RCC 7860 (cell line): ENCODE measurements at regions not wholly inside any gene's neighbourhood (a gene's known extent, or its start where the extent isn't known, plus 50 kb on each side); places are given as distances from the start of the nearest gene placed in this dataset.
"Not testable (repeated sequence)": the region's sequence is repeated elsewhere in the genome, so short reads cannot be mapped to it uniquely, and the experiment has no call there.

Experiments used
- DNase-seq: peaks from one replicate; pipeline ENCODE4 v3.0.0-alpha.2; 2015; ENCODE audit warnings: low spot score
- FAIRE-seq: peaks from 2 replicates; lab custom pipeline; 2012; peaks lifted over from hg19 to GRCh38; lab: Jason Lieb, UNC

GRCh38 chrX:150203248-150203645 lies 159.9 kb upstream of the MAMLD1 start:
- DNase-seq, result no peak
- no peak for FAIRE-seq

- no peak for DNase-seq
- no peak for FAIRE-seq
Observed at GRCh38 chrX:150205011-150205410, 158.1 kb upstream of the MAMLD1 start.

DNA sequence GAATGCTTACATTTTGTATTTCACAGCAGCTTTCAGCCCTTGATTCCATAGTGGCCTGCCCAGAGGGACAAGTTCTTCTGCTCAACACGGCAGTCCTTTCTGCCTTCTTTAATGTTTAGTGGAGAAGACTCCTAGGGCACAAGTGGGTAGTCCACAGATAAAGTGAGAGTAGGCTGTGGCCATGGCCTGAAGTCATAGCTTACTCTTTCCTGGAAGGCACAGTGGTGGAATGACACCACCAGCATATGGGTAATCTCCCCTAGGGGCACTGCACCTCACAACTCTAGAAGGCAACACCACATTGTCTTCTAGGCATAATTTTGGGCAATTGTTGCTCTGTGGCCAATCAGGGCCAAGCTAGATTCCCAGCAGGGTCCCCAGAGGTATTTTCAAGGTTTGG lies 155.4 kb upstream of the MAMLD1 start:
- no peak for DNase-seq
- no peak for FAIRE-seq

DNA sequence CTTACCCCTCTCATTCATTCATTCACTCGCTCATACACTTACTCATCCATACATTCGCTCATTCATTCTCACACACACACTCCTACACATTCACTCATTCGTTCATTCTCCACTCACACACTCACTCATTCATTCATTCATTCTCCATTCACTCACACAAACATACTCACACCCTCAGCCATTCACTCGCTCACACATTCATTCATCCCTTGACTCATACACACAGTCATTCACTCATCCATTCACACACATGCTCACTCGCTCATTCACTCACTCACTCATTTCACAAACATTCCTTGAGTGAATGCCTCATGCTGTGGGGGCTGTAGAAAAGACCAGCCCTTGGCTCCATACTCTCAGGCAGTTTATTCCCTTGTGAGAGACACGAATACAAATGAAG lies 151.1 kb upstream of the MAMLD1 start:
- peak; percentile 33 for FAIRE-seq
- DNase-seq, result peak; percentile 14

- no peak for DNase-seq
- FAIRE-seq, result no peak
Observed at GRCh38 chrX:150212672-150213480, 150.2 kb upstream of the MAMLD1 start.

DNA sequence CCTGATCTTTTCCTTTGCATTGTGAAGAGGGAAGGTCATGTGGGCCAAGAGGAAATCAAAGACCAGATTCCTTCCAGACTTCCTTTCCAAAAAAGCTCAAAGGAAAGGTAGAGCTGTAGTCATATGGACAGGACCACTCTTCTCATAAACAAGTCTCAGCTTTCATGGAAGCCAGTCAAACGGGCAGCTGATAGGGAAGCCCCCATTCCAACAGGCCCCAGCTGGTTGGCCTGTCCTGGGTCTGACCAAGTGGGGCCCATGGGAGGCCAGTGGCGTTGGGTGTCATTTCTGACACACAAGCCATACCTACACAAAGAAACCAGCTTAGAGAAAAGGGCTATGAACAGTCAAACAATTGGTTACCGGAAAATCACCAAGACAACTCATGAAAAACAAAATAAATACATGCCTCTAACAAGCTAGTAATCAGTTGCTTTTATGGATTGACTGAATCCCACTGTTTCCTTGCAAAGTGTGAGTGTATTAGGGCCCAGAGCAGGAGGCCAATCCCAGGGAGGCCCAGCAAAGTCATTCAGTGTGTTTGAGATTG lies 149.6 kb upstream of the MAMLD1 start:
- DNase-seq (no peak), FAIRE-seq (no peak)

DNA sequence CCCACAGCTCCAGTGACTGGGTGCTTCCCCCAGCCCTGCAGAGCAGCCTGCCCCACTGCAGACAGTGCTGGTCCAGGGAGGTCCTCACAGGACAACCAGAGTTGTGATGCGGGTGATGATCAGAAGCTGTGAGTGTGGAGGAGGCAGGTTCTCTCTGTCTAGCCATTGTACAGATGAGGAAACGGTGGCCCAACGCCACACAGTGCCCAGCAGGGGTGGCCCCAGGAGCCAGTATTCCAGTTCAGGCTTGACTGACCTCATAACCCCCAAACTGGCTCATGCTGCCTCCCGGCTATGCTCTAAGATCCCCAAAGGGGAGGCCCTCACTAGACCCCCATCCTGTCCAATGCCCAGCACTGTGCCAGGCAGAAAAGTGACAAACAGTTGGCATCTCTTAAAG lies 147.1 kb upstream of the MAMLD1 start:
- FAIRE-seq, DNase-seq: not testable (repeated sequence)

- FAIRE-seq (no peak), DNase-seq (no peak)
Observed at GRCh38 chrX:150216716-150217115, 146.4 kb upstream of the MAMLD1 start.

DNA sequence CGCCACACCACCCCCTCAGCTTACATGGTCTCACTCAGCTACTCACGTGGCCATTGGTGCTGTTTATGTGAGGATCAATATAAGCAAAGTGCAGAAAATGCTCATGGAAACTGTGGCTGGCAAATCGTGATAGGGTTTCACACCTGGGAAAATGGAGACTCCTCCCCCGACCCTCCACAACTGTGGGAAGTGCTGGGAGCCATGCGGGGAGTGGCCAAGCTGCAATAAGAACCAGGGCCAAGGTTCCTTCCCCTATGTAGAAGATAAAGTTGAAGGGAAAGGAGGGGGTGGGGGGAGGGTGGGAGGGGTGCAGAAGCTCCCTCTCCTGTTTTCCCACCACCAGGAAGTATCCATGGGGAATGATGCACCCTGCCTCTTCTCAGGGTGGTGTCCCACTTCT lies 145.5 kb upstream of the MAMLD1 start:
- DNase-seq (no peak), FAIRE-seq (no peak)

DNA sequence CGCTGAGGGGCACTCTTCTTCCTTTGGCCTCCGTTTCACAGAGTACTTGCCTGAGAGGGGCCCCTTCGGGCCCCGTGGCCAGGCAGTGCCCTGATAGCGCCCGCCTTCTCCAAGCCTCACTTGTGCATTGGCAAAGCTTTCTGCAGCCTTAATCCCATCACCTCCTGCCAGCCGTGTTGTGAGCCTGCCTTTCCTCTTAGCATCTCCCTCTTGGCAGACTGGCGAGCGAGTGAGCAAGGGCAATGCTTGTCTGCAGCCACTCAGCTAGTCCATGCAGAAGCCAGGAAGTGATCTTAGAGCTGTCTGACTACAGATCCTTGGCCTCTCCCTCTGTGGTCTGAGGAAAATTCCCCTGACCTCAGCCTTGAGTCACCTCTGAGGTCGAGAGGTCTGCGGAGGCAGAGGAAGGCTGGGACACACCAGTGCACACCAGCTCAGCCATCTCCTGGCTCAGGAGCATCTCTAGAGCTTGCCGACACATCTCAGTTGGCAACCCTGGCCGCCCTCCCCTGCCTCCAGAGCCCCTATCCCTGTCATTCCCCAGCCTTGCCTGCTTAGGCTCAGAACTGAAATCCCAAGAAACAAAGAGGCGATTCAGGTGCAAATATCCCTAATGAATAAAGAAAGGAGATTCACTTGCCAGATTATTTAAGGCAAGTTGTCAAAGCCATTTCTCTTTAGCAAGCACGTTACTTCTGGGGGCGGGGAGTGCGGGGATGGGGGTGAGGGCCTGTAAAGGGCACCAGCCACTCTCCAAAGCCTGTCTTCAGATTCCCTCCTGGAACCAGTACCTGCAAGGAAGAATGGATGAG lies 143.5 kb upstream of the MAMLD1 start:
- DNase-seq, result peak; percentile 93
- peak; percentile 98 for FAIRE-seq

- DNase-seq (no peak), FAIRE-seq (no peak)
Observed at GRCh38 chrX:150223176-150224015, 139.7 kb upstream of the MAMLD1 start.

DNA sequence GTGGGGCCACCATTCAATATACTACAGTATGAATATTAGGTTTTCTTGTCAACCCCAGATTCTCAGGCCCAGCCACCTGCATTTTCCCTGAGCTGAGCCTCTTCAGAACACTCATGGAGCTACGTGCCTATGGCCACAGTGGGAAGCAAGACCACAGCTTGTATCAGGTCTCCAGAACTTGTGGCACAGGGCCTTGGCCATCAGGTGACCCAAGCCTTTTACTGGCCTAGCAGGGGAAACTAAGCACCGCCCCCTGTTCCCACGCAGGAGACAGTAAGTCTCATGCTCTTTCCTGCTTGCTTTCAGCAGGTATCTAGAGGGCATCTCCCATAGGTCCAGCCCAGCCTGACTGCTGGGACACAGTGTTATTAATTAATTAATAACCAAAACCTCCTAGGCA lies 138.4 kb upstream of the MAMLD1 start:
- no peak for FAIRE-seq
- no peak for DNase-seq

DNA sequence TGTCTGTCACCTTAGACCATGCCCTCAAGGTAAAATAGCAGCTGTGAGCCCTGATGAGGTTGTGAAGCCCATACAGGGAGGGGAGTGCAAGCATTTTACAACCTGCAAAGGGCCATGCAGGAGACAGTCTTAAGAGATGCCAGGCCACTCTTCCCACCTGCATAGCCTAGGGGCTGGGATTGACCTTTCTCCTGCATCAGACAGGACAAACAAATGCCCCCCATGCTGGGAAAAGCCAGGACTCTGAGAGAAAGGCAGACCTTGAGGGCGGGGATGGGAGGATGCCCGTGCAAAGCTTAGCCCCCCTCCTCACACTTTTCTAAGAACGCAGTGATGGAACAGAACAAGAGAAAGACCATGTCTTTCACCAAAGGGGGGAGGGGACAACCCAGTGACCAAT lies 137.9 kb upstream of the MAMLD1 start:
- DNase-seq, result no peak
- no peak for FAIRE-seq

- FAIRE-seq, result no peak
- DNase-seq, result no peak
Observed at GRCh38 chrX:150225756-150226155, 137.4 kb upstream of the MAMLD1 start.

- DNase-seq (no peak), FAIRE-seq (no peak)
Observed at GRCh38 chrX:150226223-150226965, 136.7 kb upstream of the MAMLD1 start.

DNA sequence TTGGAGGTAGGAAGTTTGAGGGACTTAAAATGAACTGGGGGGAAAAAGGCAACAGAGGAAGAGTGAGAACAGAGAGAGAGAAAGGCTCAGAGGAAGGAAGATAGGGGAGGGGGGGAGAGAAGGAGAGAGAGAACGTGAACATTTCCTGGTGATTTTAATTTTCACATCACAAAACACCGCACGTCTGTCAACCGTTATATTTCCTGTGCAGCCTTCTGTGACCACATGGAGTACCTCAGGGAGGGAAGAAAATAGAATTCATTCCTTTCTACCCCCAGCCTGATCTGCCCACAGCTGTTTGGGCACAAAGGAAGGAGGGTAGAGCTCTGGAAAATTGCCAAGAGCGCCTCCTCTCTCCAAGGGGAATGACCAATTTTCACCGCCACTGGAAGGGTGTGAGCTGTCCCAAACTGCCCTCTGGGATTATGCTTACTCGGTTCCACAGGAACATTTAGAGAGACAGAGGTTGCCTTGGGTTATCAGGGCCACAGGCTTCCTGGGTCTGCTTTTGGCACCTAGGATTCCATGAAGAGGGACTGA lies 135.7 kb upstream of the MAMLD1 start:
- DNase-seq, result peak; percentile 14
- peak; percentile 36 for FAIRE-seq

GRCh38 chrX:150227873-150228410 lies 135.2 kb upstream of the MAMLD1 start:
- no peak for DNase-seq
- FAIRE-seq, result no peak

- no peak for DNase-seq
- FAIRE-seq, result no peak
Observed at GRCh38 chrX:150228431-150228830, 134.7 kb upstream of the MAMLD1 start.

DNA sequence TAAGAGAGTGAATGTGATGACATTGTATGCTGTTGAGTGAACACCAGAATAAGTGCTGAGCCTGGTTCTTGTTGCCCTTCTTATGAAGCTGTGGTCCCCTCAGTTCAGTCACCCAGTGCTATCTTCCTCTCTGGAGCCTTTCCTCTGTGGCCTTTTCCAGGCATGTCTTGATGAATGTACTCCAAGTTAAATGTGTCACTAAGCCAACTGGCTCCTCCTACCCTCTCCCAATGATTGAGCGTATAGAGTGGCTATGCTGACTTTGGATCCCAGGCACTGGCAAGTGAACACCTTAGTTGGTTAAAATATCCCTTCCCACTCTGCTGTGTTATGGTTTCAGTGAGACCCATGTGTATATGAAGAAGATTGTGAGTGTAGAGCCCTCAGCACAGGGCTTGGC lies 134.1 kb upstream of the MAMLD1 start:
- FAIRE-seq (no peak), DNase-seq (no peak)

DNA sequence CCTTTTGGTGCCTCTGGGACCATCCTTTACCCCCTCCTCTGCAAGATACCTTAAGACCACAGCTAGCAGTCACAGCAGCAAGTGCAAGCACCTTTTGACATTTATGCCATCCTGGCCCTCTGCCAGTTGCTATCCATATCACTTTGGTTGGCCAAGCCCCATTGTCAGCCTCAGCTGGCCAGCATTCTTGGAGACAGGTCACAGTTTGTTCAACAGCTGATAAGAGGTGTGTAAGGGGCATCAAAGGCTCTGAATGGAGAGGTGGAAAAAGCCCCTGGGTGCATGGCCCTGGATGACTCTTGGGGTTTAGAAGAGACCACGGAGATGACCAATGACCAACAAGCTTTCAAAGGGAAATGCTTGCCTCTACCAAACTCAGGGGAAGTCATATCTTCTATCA lies 133.6 kb upstream of the MAMLD1 start:
- FAIRE-seq (no peak), DNase-seq (no peak)
